ENCODE measurements at regions not wholly inside any gene's neighbourhood (a gene's known extent, or its start where the extent isn't known, plus 50 kb on each side); places are given as distances from the start of the nearest gene placed in this dataset.
"Not testable (repeated sequence)": the region's sequence is repeated elsewhere in the genome, so short reads cannot be mapped to it uniquely, and the experiment has no call there.

GRCh38 chrX:128685387-128685786, 633.2 kb upstream of the ACTRT1 start:
- Histone ChIP-seq H3K4me3 (ENCODE audit: low read depth, low read length) (no peak overlapping the region), H3K27ac (no peak overlapping the region), H3K27me3 (ENCODE audit: insufficient read depth, low read depth, severe bottlenecking) (no peaks in the 10 kb centered on the region), H3K36me3 (no peaks in the 10 kb centered on the region), H3K9me3 (ENCODE audit: severe bottlenecking) (no peaks in the 10 kb centered on the region)
- no peak for DNase-seq
- TF ChIP-seq CTCF (IDR thresholded peaks at IDR 0.05; ENCODE audit: low read depth, low read length), result no peak

- no peak for TF ChIP-seq CTCF (IDR thresholded peaks at IDR 0.05; ENCODE audit: low read depth, low read length)
- H3K9me3 ChIP-seq (ENCODE audit: severe bottlenecking), result no peaks in the 10 kb centered on the region
Measured at GRCh38 chrX:128676651-128677050, 624.4 kb upstream of the ACTRT1 start.

GRCh38 chrX:128674326-128675086, 622.3 kb upstream of the ACTRT1 start:
- not testable (repeated sequence) for H3K27me3 ChIP-seq (ENCODE audit: insufficient read depth, low read depth, severe bottlenecking); H3K9me3 ChIP-seq (ENCODE audit: severe bottlenecking); H3K27ac ChIP-seq; H3K4me3 ChIP-seq (ENCODE audit: low read depth, low read length); DNase-seq; H3K36me3 ChIP-seq

More at GRCh38 chrX:128676651-128677050, 624.4 kb upstream of the ACTRT1 start:
- H3K27me3 ChIP-seq (ENCODE audit: insufficient read depth, low read depth, severe bottlenecking), result no peaks in the 10 kb centered on the region
- DNase-seq, result no peak
- H3K27ac ChIP-seq, result no peak overlapping the region
- no peaks in the 10 kb centered on the region for H3K36me3 ChIP-seq
- H3K4me3 ChIP-seq (ENCODE audit: low read depth, low read length), result no peak overlapping the region

GRCh38 chrX:128664211-128664610, 612.0 kb upstream of the ACTRT1 start:
- DNase-seq, result no peak
- H3K4me3 ChIP-seq (ENCODE audit: low read depth, low read length), result no peak overlapping the region

GRCh38 chrX:128653524-128654060, 601.4 kb upstream of the ACTRT1 start:
- Histone ChIP-seq H3K27ac (no peak overlapping the region), H3K36me3 (no peaks in the 10 kb centered on the region), H3K4me3 (ENCODE audit: low read depth, low read length) (no peak overlapping the region), H3K9me3 (ENCODE audit: severe bottlenecking) (no peaks in the 10 kb centered on the region), H3K27me3 (ENCODE audit: insufficient read depth, low read depth, severe bottlenecking) (peaks cover 9% of the 10 kb centered on the region)
- no peak for TF ChIP-seq CTCF (IDR thresholded peaks at IDR 0.05; ENCODE audit: low read depth, low read length)
- no peak for DNase-seq

More at GRCh38 chrX:128664211-128664610, 612.0 kb upstream of the ACTRT1 start:
- H3K36me3 ChIP-seq, result no peaks in the 10 kb centered on the region
- TF ChIP-seq CTCF (IDR thresholded peaks at IDR 0.05; ENCODE audit: low read depth, low read length), result no peak
- no peaks in the 10 kb centered on the region for H3K27me3 ChIP-seq (ENCODE audit: insufficient read depth, low read depth, severe bottlenecking)
- no peak overlapping the region for H3K27ac ChIP-seq
- H3K9me3 ChIP-seq (ENCODE audit: severe bottlenecking), result no peaks in the 10 kb centered on the region

- H3K27me3 ChIP-seq (ENCODE audit: insufficient read depth, low read depth, severe bottlenecking), result peaks cover 10% of the 10 kb centered on the region
- TF ChIP-seq CTCF (IDR thresholded peaks at IDR 0.05; ENCODE audit: low read depth, low read length), result no peak
- DNase-seq, result no peak
- H3K27ac ChIP-seq, result no peak overlapping the region
- no peaks in the 10 kb centered on the region for H3K9me3 ChIP-seq (ENCODE audit: severe bottlenecking)
- H3K36me3 ChIP-seq, result no peaks in the 10 kb centered on the region
- H3K4me3 ChIP-seq (ENCODE audit: low read depth, low read length), result no peak overlapping the region
Measured at GRCh38 chrX:128650326-128650725, 598.1 kb upstream of the ACTRT1 start.
